ENCODE measurements at regions not wholly inside any gene's neighbourhood (a gene's known extent, or its start where the extent isn't known, plus 50 kb on each side); places are given as distances from the start of the nearest gene placed in this dataset.
A peak's percentile ranks its signal among the peaks of the same experiment; 100 is the strongest.

DNA sequence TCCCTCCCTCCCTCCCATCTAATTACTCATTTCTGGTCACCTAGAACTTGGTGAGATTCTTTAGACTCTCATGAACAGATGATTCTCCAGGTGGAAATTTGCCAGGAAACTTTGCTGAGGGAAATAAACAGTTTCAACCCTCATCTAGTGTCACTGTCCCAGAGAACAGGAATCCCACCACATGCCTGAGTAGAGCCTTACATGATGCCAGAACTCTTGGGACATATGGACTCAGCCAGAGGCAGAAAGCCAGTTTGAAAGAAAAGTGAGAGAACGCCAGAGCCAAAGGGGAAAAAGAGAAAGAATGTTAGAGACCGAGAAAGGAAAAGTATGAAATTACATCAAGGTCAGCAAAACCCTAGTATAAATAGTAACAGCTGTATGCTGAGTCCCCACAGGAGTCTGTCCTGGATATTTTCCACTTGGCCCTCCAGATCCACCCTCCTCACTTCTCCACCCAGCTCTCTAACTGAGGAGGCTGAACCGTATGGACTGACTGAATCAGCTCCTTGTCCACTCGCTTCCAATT lies 127.5 kb upstream of the COL21A1 start:
- no peaks in the 10 kb centered on the region for H3K9me2 ChIP-seq (replicated peaks; ENCODE audit: control insufficient read depth, low read length)
- H4K20me1 ChIP-seq (ENCODE audit: control insufficient read depth, insufficient read depth, low read depth, low read length) = no peaks in the 10 kb centered on the region
- no peaks in the 10 kb centered on the region for H3K9me3 ChIP-seq (ENCODE audit: control insufficient read depth, insufficient read depth, low read length)
- H3K4me3 ChIP-seq (ENCODE audit: low read length) = no peak overlapping the region
- H3K27ac ChIP-seq (ENCODE audit: low read depth, low read length) = no peak overlapping the region
- H3K79me2 ChIP-seq (ENCODE audit: control insufficient read depth, low read length) = no peaks in the 10 kb centered on the region
- TF ChIP-seq, protein P1, sequence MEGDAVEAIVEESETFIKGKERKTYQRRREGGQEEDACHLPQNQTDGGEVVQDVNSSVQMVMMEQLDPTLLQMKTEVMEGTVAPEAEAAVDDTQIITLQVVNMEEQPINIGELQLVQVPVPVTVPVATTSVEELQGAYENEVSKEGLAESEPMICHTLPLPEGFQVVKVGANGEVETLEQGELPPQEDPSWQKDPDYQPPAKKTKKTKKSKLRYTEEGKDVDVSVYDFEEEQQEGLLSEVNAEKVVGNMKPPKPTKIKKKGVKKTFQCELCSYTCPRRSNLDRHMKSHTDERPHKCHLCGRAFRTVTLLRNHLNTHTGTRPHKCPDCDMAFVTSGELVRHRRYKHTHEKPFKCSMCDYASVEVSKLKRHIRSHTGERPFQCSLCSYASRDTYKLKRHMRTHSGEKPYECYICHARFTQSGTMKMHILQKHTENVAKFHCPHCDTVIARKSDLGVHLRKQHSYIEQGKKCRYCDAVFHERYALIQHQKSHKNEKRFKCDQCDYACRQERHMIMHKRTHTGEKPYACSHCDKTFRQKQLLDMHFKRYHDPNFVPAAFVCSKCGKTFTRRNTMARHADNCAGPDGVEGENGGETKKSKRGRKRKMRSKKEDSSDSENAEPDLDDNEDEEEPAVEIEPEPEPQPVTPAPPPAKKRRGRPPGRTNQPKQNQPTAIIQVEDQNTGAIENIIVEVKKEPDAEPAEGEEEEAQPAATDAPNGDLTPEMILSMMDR (IDR thresholded peaks at IDR 0.05; ENCODE audit: low read depth, low read length, poor library complexity, severe bottlenecking) = no peak
- TF ChIP-seq EZH2phosphoT487 (IDR thresholded peaks at IDR 0.05; ENCODE audit: borderline replicate concordance, low read length) = no peak
- no peaks in the 10 kb centered on the region for H3K27me3 ChIP-seq (ENCODE audit: control insufficient read depth, low read length)
- no peak overlapping the region for H3K4me2 ChIP-seq (ENCODE audit: low read length)
- H3F3A ChIP-seq (ENCODE audit: control insufficient read depth, insufficient read depth) = no peaks in the 10 kb centered on the region
- H3K36me3 ChIP-seq (ENCODE audit: control insufficient read depth, low read length) = no peaks in the 10 kb centered on the region
- peaks cover 12% of the 10 kb centered on the region for H3K4me1 ChIP-seq (ENCODE audit: control insufficient read depth, low read length)

GRCh38 chr6:56372406-56372995 lies 125.1 kb upstream of the COL21A1 start:
- Histone ChIP-seq H3K4me1 (ENCODE audit: control insufficient read depth, low read length) (peaks cover 12% of the 10 kb centered on the region), H3K79me2 (ENCODE audit: control insufficient read depth, low read length) (no peaks in the 10 kb centered on the region), H3K9me2 (replicated peaks; ENCODE audit: control insufficient read depth, low read length) (no peaks in the 10 kb centered on the region), H3K4me3 (ENCODE audit: low read length) (no peak overlapping the region), H3K27me3 (ENCODE audit: control insufficient read depth, low read length) (no peaks in the 10 kb centered on the region), H4K20me1 (ENCODE audit: control insufficient read depth, insufficient read depth, low read depth, low read length) (no peaks in the 10 kb centered on the region), H3F3A (ENCODE audit: control insufficient read depth, insufficient read depth) (no peaks in the 10 kb centered on the region), H3K9me3 (ENCODE audit: control insufficient read depth, insufficient read depth, low read length) (no peaks in the 10 kb centered on the region), H3K36me3 (ENCODE audit: control insufficient read depth, low read length) (no peaks in the 10 kb centered on the region), H3K27ac (ENCODE audit: low read depth, low read length) (no peak overlapping the region), H3K4me2 (ENCODE audit: low read length) (no peak overlapping the region)
- TF ChIP-seq EZH2phosphoT487 (IDR thresholded peaks at IDR 0.05; ENCODE audit: borderline replicate concordance, low read length) = no peak
- TF ChIP-seq, protein P1 (IDR thresholded peaks at IDR 0.05; ENCODE audit: low read depth, low read length, poor library complexity, severe bottlenecking) = no peak

- Histone ChIP-seq H3F3A (ENCODE audit: control insufficient read depth, insufficient read depth) (no peaks in the 10 kb centered on the region), H3K79me2 (ENCODE audit: control insufficient read depth, low read length) (no peaks in the 10 kb centered on the region), H3K9me2 (replicated peaks; ENCODE audit: control insufficient read depth, low read length) (no peaks in the 10 kb centered on the region), H3K4me2 (ENCODE audit: low read length) (peak overlapping the region; percentile 25), H3K27ac (ENCODE audit: low read depth, low read length) (no peak overlapping the region), H3K36me3 (ENCODE audit: control insufficient read depth, low read length) (no peaks in the 10 kb centered on the region), H3K27me3 (ENCODE audit: control insufficient read depth, low read length) (no peaks in the 10 kb centered on the region), H3K4me3 (ENCODE audit: low read length) (no peak overlapping the region), H3K9me3 (ENCODE audit: control insufficient read depth, insufficient read depth, low read length) (no peaks in the 10 kb centered on the region), H3K4me1 (ENCODE audit: control insufficient read depth, low read length) (peaks cover 12% of the 10 kb centered on the region), H4K20me1 (ENCODE audit: control insufficient read depth, insufficient read depth, low read depth, low read length) (no peaks in the 10 kb centered on the region)
- TF ChIP-seq EZH2phosphoT487 (IDR thresholded peaks at IDR 0.05; ENCODE audit: borderline replicate concordance, low read length) = no peak
- TF ChIP-seq, protein P1 (IDR thresholded peaks at IDR 0.05; ENCODE audit: low read depth, low read length, poor library complexity, severe bottlenecking) = no peak
These were observed 123.3 kb upstream of the COL21A1 start for GRCh38 chr6:56370561-56371211.
